NCI-H69 (cell line): ENCODE measurements at regions not wholly inside any gene's neighbourhood (a gene's known extent, or its start where the extent isn't known, plus 50 kb on each side); places are given as distances from the start of the nearest gene placed in this dataset.
A peak's percentile ranks its signal among the peaks of the same experiment; 100 is the strongest.

Source experiments
- DNase-seq: peaks from one replicate; lab custom pipeline; 2025; lab: John Stamatoyannopoulos, UW

DNA sequence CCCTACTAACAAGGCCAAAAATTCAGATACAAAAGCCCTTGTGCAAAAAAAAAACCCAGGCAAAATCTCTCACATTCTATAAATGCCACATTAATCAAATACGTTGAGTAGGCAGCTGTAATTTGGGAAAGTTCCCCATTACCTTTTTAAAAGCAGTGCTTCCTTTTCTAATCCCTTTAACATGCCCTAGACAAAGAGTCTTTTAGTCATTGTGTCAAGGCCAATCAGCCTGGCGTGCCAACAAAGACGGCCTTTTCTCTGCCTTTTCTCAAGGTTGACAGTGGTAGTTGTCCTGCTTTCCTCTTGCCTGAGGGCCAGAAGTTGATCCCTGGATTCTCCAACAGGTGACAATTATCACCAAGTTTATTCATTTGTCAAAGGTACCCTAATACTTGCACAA is 62.5 kb upstream of the METAP2 start:
- DNase-seq: no peak

DNA sequence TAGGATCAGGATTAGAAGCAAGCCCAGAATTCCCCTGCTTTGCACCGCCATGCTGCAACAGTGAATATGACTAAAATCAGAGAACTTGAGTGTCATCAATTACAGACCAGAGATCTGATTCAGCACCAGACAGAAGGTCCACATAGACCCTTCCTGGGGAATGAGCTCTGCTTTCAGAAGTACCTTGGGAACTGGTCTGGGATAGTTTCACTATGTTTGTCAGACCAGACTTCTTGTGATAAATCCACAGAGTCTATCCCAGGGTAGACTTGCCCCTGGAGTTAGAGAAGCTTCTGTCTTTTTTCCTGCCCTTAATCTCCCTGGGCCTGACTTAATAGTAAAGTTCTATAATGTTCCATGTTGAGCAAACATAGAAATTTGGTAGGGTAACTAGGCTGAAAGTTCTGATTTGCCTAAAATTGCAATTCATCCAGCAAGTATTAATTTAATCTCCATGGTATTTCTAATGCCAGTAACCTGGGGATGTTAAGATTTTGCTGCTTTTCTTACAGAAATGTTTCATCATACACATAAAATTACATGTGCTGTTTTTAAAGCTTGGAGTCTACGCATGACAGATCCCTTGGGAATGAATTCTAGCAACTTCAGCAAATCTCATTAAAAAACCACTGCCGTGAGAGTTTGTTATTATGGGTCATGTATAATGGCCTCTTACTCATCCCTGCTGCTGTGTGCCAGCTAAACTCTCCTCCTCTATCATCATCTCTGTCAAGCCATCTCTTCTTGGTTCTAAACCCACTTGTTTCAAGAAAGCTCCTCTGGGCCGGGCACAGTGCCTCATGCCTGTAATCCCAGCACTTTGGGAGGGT is 61.3 kb upstream of the METAP2 start:
- peak; percentile 16 for DNase-seq

DNA sequence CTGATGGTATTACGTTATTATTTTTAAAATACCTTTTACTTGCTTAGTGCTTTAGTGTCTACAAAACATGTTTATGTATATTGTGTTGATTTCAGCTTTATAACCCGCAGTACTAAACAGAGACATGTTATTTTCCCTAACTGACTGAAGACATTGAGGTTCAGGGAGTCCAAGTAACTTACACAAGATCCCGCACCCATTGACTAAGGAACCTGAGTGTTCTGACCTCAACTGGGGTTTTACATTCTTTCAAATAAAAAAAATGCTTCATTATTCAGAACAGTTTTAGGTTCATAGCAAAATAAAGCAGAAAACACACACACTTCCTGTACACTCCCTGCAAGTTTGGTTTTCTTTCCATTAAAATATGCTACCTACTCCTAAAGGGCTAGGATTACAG is 60.4 kb upstream of the METAP2 start:
- no peak for DNase-seq

DNA sequence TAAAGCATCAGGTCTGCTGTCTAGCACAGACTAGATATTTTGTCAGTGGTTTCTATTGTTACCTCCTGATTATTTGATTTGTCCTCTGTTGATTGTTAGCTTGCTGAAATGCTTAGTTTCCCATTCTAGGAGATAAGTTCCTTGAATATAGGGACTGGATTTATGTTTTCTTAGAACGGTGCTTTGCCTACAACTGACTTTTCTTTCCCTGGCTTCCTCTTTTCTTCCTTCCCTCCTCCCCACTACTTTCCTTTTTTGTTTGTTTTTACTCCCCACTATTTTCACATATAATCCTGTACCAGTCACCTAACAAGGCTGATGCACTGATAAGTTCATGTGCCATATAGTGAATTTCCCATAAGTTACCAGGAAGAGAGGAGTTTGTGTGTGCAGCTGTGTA is 58.5 kb upstream of the METAP2 start:
- no peak for DNase-seq

DNA sequence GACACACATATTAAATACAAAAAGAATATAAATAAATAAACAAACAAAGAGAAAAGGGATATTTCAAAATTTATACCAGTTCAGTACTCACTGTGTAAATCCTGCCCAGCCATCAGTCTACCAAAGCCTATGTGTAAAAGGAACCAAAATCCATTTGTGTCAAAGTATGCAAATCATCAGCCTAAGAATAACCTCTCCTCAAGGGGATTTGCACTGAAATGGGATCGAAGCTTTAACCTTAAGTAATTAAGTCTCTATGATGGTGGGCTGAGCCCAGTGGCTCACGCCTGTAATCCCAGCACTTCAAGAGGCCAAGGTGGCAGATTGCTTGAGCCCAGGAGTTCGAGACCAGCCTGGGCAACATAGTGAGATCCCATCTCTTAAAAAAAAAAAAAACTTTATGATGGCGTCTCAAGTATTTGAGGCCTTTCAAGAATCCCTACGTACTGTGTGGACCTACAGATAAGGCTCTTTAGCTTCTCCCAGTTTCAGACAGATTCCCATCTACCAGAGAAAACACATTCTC is 57.8 kb upstream of the METAP2 start:
- DNase-seq: no peak

DNA sequence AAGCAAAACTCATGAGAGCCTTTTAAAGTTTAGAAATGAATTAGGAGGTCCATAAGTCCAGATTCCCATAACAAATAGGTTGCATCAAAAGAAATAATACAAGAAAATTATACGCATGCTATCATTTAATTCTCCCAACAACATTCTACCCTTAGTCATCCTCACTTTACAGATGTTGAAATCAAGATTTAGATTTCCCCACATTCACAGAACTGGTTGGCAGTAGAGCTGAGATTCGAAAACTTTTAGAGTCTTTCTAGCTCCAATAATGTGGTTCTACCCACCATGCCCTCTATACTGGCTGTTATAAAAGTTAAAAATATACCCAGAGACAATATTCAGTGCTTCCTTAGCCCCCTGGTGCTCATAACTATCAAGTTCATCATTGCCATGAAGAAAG is 56.6 kb upstream of the METAP2 start:
- no peak for DNase-seq

DNA sequence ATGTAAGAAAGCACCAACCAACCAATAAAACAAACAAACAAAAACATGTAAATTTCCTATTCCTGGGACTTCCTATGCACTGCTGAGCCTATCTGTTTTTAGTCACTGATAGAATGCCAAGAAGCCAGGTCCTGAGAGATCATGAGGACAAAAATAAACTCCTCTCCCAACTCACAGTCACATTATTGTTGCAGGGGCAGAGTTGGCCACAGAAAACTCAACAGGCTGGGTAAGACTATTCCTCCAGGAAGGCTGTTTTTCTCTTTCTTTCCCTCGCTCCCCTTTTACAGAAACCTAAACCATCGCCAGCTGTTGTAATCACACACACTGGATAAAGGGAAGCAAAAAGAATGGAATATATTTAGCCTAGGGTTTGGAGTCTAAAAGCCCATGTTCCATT is 55.8 kb upstream of the METAP2 start:
- no peak for DNase-seq
